ENCODE measurements at regions not wholly inside any gene's neighbourhood (a gene's known extent, or its start where the extent isn't known, plus 50 kb on each side); places are given as distances from the start of the nearest gene placed in this dataset.

DNA sequence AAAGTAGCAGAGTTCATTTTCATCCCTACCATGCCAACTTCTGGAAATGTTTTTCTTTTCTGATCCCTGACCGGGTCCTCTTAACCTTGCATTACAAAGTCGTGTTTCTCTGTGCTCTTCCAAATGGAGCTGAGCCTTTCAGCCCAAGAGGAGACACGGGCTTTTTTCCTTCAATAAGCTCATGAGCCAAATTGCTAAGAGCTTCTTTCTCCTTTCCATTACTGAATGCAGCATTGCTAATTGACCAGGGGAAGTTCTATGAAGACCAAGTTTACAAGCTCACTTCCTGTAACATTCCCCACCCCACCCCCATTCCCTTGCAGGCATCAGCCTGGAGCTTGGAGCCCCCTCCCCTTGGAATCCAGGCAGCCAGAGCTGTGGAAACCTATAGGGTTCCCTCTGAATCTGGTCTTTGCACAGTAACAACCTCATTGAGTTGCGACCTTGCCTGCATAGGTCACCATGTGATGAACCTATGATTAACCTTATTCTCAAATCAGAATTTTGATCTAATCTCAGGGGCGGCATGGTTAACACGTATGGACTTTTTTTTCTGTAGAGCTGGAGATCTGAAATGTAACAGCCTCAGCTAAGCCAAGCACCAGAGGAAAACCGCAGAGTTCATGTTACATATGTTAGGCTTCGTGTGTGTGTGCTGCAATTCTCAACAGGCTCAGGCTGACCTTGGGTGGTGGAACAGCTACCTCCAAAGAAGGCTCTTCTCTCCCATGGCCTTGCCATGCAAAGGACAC lies 395.7 kb upstream of the ZNF462 start:
- Histone ChIP-seq H3K79me2 (ENCODE audit: insufficient read depth, low read depth) (no peaks in the 10 kb centered on the region), H4K20me1 (ENCODE audit: insufficient read depth) (no peaks in the 10 kb centered on the region), H3K4me2 (no peak overlapping the region), H3K36me3 (ENCODE audit: insufficient read depth) (no peaks in the 10 kb centered on the region), H3K9ac (no peak overlapping the region), H3K4me3 (IDR thresholded peaks at IDR 0.05; ENCODE audit: insufficient read depth, low read depth, low read length) (no peak overlapping the region), H3K27me3 (ENCODE audit: insufficient read depth, low read depth) (no peaks in the 10 kb centered on the region), H3K27ac (no peak overlapping the region), H2AFZ (ENCODE audit: low read depth) (no peak overlapping the region), H3K4me1 (ENCODE audit: low read depth, poor library complexity, severe bottlenecking) (peaks cover 5% of the 10 kb centered on the region)
- TF ChIP-seq, protein P1, sequence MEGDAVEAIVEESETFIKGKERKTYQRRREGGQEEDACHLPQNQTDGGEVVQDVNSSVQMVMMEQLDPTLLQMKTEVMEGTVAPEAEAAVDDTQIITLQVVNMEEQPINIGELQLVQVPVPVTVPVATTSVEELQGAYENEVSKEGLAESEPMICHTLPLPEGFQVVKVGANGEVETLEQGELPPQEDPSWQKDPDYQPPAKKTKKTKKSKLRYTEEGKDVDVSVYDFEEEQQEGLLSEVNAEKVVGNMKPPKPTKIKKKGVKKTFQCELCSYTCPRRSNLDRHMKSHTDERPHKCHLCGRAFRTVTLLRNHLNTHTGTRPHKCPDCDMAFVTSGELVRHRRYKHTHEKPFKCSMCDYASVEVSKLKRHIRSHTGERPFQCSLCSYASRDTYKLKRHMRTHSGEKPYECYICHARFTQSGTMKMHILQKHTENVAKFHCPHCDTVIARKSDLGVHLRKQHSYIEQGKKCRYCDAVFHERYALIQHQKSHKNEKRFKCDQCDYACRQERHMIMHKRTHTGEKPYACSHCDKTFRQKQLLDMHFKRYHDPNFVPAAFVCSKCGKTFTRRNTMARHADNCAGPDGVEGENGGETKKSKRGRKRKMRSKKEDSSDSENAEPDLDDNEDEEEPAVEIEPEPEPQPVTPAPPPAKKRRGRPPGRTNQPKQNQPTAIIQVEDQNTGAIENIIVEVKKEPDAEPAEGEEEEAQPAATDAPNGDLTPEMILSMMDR (conservative IDR thresholded peaks at IDR 0.05; ENCODE audit: low read depth, low read length) = no peak

DNA sequence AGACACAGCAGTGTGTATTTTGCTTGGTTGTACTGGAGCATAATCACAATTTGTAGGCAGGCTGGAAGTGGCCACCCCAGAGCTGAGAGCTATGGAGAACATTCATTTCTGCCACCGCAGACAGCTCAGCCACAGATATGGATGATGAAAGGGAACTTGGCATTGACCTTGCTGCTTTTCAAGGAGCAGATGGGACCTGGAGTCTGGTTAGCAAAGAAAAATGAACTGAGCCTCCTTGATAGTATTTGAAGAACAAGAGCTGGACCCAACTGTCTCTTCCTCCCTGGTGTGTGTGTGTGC lies 395.2 kb upstream of the ZNF462 start:
- Histone ChIP-seq H4K20me1 (ENCODE audit: insufficient read depth) (no peaks in the 10 kb centered on the region), H3K9ac (no peak overlapping the region), H3K79me2 (ENCODE audit: insufficient read depth, low read depth) (no peaks in the 10 kb centered on the region), H3K36me3 (ENCODE audit: insufficient read depth) (no peaks in the 10 kb centered on the region), H3K4me1 (ENCODE audit: low read depth, poor library complexity, severe bottlenecking) (peaks cover 5% of the 10 kb centered on the region), H3K27me3 (ENCODE audit: insufficient read depth, low read depth) (no peaks in the 10 kb centered on the region), H3K4me2 (no peak overlapping the region), H2AFZ (ENCODE audit: low read depth) (no peak overlapping the region), H3K27ac (no peak overlapping the region), H3K4me3 (IDR thresholded peaks at IDR 0.05; ENCODE audit: insufficient read depth, low read depth, low read length) (no peak overlapping the region)
- TF ChIP-seq, protein P1 (conservative IDR thresholded peaks at IDR 0.05; ENCODE audit: low read depth, low read length) = no peak

DNA sequence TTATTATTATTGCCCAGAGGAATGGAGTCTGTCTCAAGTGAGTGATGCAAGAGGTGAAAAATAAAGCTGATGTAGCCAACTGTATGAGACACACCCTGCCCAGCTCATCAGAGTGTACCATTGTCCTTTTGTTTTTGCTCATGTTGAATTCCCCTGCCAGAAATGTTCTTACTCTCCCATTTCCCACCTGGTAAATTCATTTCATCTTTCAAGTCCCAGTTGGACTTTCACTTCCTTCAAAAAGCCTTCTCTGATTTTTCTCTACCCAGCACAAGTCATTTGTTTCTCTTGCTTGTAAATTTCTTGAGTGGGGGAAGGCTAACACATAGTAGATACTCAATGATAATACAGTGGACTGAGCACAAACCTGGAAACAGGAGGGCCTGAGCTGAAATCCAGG lies 394.5 kb upstream of the ZNF462 start:
- Histone ChIP-seq H3K4me3 (IDR thresholded peaks at IDR 0.05; ENCODE audit: insufficient read depth, low read depth, low read length) (no peak overlapping the region), H3K4me1 (ENCODE audit: low read depth, poor library complexity, severe bottlenecking) (peaks cover 5% of the 10 kb centered on the region)
- TF ChIP-seq, protein P1 (conservative IDR thresholded peaks at IDR 0.05; ENCODE audit: low read depth, low read length) = no peak

DNA sequence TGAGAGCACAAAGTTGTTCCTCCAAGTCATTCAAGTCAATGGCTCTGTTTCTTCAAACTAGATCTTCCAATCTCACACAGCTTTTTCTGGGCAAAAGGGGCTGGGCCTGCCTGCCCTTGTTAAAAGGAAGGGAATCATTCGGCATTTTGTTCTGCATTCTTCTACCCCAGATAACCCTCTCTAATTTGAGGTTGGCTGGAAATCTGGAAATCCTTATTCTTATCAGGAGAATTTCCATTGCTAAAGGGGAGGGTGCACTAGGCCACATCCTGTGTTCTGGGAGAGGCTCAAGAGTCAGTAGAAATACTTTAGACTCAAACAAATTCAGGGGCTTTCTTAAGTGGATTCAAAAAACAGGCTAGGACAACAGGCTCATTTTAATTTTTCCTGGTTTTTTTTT lies 384.7 kb upstream of the ZNF462 start:
- Histone ChIP-seq H3K9ac (no peak overlapping the region), H3K4me1 (ENCODE audit: low read depth, poor library complexity, severe bottlenecking) (peaks cover 17% of the 10 kb centered on the region), H3K27me3 (ENCODE audit: insufficient read depth, low read depth) (no peaks in the 10 kb centered on the region), H3K4me3 (IDR thresholded peaks at IDR 0.05; ENCODE audit: insufficient read depth, low read depth, low read length) (no peak overlapping the region), H3K79me2 (ENCODE audit: insufficient read depth, low read depth) (no peaks in the 10 kb centered on the region), H3K27ac (no peak overlapping the region), H4K20me1 (ENCODE audit: insufficient read depth) (no peaks in the 10 kb centered on the region), H3K4me2 (no peak overlapping the region), H2AFZ (ENCODE audit: low read depth) (no peak overlapping the region), H3K36me3 (ENCODE audit: insufficient read depth) (no peaks in the 10 kb centered on the region)
- TF ChIP-seq, protein P1 (conservative IDR thresholded peaks at IDR 0.05; ENCODE audit: low read depth, low read length) = no peak

More for the DNA sequence above, 394.5 kb upstream of the ZNF462 start:
- no peak overlapping the region for H3K27ac ChIP-seq
- H3K36me3 ChIP-seq (ENCODE audit: insufficient read depth) = no peaks in the 10 kb centered on the region
- H4K20me1 ChIP-seq (ENCODE audit: insufficient read depth) = no peaks in the 10 kb centered on the region
- no peak overlapping the region for H3K4me2 ChIP-seq
- H3K79me2 ChIP-seq (ENCODE audit: insufficient read depth, low read depth) = no peaks in the 10 kb centered on the region
- H2AFZ ChIP-seq (ENCODE audit: low read depth) = no peak overlapping the region
- H3K27me3 ChIP-seq (ENCODE audit: insufficient read depth, low read depth) = no peaks in the 10 kb centered on the region
- no peak overlapping the region for H3K9ac ChIP-seq

Data from KMS-11 (cell line).